Gastrocnemius medialis (tissue), 4 donors: ENCODE measurements at regions not wholly inside any gene's neighbourhood (a gene's known extent, or its start where the extent isn't known, plus 50 kb on each side); places are given as distances from the start of the nearest gene placed in this dataset.

Source experiments
- POLR2A ChIP-seq, 2 donors: fragments of 450-650 bp; IDR thresholded peaks; one replicate each; pipeline ENCODE4 v1.6.1; 2017; ENCODE audit warnings: antibody characterized with exemption in 2 of 2, mild to moderate bottlenecking in 2 of 2, moderate library complexity in 2 of 2
- TF ChIP-seq, protein P1 (sequence below), 5 experiments: fragments of 450-650 bp in 3 of 5; fragments of 200-600 bp in 2 of 5; sonication (generic) in 2 of 5; IDR thresholded peaks in 4 of 5; conservative IDR thresholded peaks in 1 of 5; 1 replicate in 4 of 5; 2 replicates in 1 of 5; pipeline ENCODE4 v1.5.1; 2016 to 2019; ENCODE audit warnings: antibody characterized with exemption in 5 of 5, mild to moderate bottlenecking in 3 of 5, moderate library complexity in 3 of 5

DNA sequence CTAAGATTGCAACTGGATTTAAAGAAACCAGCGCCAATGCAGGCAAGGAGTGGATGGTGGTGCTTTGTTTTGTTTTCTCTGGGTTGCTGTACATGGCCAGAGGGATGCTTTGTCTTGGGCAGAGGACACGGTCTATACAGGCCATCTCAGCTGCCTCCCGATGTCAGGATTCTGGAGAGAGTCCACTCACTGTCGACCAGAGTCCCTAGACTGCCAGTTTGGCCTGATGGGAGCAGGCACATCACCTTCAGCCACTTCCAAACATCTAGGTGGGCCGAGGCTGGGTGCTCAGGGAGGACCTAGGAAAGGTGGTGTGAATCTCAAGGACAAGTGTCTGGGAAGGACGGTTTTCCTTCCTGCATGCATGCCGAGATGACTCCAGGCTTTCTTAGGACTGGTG is 152.1 kb downstream of the BUB3 start:
- TF ChIP-seq POLR2A (IDR thresholded peaks at IDR 0.05), result no peak
- TF ChIP-seq, protein P1, sequence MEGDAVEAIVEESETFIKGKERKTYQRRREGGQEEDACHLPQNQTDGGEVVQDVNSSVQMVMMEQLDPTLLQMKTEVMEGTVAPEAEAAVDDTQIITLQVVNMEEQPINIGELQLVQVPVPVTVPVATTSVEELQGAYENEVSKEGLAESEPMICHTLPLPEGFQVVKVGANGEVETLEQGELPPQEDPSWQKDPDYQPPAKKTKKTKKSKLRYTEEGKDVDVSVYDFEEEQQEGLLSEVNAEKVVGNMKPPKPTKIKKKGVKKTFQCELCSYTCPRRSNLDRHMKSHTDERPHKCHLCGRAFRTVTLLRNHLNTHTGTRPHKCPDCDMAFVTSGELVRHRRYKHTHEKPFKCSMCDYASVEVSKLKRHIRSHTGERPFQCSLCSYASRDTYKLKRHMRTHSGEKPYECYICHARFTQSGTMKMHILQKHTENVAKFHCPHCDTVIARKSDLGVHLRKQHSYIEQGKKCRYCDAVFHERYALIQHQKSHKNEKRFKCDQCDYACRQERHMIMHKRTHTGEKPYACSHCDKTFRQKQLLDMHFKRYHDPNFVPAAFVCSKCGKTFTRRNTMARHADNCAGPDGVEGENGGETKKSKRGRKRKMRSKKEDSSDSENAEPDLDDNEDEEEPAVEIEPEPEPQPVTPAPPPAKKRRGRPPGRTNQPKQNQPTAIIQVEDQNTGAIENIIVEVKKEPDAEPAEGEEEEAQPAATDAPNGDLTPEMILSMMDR (IDR thresholded peaks at IDR 0.05 in 4 of 5, conservative IDR thresholded peaks at IDR 0.05 in 1 of 5), result no peak
